RCC 7860 (cell line): ENCODE measurements at regions not wholly inside any gene's neighbourhood (a gene's known extent, or its start where the extent isn't known, plus 50 kb on each side); places are given as distances from the start of the nearest gene placed in this dataset.
"Not testable (repeated sequence)": the region's sequence is repeated elsewhere in the genome, so short reads cannot be mapped to it uniquely, and the experiment has no call there.

Source experiments
- DNase-seq: peaks from one replicate; pipeline ENCODE4 v3.0.0-alpha.2; 2015; ENCODE audit warnings: low spot score
- FAIRE-seq: peaks from 2 replicates; lab custom pipeline; 2012; peaks lifted over from hg19 to GRCh38; lab: Jason Lieb, UNC

DNA sequence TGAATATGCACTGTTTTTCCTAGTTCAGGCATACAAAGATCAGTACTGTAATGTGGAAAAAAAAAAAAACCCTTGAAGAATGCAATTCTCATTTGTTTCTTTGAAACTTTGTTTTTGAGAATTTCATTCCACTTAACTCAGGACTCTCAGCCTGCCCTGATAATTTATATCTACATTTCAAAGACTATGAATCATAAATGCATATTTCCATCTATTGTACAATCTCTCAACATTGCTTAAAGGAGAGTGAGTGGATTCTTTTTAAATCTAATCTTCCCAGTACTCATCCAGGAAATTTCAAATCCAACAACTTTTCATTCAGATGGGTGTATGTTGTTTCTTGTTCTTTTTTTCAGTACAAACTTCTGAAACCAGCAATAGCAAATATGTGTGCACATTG lies 322.2 kb upstream of the DDI1 start:
- no peak for DNase-seq
- FAIRE-seq = no peak

DNA sequence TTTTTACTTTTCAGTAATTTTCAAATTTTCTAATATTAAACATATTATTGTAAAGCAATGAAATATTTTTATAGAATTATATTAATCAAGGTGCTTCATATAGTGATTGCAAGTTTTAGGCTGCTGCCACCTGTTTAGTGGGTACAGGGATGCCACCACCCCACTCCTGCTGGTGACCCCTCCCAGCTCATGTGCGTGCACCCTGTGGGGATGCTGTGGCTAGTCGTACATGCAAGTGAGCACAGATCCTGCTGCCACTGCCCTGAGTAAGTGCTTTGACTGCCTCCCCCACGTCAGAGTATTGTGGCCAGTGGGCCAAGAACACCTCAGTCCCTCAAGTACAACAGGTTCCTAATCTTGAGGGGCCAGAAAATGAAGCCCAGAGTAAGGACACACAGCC lies 320.1 kb upstream of the DDI1 start:
- FAIRE-seq = no peak
- no peak for DNase-seq

DNA sequence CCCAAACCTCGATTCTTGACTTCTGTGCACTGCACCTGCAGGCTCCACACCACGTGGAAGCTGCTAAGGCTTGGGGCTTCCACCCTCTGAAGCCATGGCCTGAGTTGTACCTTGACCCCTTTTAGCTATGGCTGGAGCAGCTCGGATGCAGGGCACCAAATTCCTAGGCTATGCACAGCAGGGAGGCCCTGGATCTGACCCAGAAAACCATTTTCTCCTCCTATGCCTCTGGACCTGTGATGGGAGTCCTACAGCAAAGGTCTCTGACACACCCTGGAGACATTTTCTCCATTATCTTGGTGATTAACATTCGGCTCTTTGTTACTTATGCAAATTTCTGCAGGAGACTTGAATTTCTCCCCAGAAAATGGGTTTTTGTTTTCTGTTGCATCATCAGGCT lies 309.2 kb upstream of the DDI1 start:
- FAIRE-seq (no peak), DNase-seq (no peak)

DNA sequence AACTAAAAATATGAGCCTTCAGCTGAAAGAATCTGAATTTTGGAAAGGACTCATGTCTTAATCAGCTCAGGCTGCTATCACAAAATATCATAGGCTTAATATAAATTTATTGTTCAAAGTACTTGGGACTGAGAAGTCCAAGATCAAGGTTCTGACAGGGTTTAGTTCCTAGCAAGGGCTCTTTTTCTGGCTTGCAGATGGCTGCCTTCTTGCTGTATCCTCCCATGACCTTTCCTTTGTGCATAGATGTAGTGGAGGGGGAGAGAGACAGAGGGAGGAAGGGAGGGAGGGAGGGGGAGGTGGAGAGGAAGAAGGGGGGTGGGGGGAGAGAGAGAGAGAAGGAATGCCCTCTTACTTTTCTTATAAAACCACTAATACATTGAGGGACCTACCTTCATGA lies 306.8 kb upstream of the DDI1 start:
- DNase-seq (no peak), FAIRE-seq (no peak)

DNA sequence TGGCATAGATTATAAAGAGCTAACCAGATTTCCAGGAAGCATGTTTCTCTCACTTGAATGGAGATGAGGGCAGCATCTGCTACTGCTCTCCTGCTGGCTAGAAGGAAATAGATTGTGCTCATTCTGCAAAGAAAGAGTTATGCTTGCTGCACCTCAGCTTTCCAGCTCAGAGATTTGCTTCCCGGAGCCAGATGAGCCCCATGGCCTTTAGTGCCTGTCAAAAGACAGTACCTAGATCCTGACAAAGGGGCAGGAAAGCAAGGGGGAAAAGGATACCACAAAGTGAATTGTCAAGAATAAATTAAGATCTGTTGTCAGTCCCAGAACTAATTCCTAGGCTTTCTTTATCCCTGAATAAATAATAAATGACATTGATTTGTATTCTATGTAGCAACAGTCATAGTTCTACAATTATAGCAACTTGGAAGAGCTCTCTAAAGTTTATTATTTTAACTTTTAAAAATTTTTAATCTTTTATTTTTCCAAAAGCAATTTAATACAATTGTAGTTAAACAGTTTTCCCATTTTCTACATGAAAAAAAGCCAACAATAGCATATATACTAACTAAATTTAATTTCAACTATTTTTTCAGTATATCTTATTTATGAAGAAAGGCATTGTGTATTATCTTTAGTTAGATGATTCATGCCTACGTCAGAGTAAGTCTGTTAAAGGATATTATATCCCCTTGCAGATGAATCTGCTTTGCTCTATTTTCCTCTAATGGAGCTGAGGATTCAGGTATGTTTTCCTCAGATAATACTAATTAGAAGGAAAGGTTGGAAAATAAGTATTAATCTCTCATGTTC lies 306.1 kb upstream of the DDI1 start:
- DNase-seq = no peak

DNA sequence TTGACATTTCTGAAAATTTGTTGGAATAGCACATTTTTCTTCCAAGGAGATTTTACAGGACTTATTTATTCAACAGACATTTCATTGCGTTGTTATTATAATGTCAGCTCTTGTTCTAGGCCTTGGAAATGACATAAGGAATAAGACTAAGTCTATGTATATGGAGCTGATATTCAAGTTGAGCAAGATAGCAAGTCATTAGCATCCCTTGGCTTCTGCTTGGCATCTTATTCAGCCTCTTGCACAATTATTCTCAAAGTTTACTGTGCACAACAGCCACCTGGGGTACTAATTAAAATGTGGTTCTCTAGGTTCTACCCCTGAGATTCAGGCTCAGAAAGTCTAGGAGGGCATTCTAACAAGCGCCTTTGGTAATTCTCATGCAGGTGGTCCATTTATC lies 304.8 kb upstream of the DDI1 start:
- FAIRE-seq = no peak
- DNase-seq = no peak

More for the DNA sequence above, 306.1 kb upstream of the DDI1 start:
- no peak for FAIRE-seq

DNA sequence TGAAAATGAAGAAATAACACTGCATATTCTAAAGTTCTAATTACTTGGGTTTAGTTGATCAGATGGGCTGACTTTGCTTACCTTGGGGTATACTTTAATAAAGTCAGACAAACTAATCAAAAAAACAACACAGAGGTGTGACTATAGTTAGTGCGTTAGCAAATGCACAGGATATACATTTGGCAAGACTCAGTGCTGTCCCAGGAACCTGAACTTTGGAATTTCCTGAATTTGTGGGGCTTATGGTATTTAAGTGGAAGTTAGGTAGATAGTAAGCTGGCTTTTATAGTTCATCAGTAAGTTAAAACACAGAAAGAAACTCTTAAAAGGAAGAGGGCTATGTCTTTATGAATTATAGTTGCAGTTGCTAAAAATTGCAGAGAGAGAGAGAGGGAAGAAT lies 302.6 kb upstream of the DDI1 start:
- no peak for FAIRE-seq
- no peak for DNase-seq

DNA sequence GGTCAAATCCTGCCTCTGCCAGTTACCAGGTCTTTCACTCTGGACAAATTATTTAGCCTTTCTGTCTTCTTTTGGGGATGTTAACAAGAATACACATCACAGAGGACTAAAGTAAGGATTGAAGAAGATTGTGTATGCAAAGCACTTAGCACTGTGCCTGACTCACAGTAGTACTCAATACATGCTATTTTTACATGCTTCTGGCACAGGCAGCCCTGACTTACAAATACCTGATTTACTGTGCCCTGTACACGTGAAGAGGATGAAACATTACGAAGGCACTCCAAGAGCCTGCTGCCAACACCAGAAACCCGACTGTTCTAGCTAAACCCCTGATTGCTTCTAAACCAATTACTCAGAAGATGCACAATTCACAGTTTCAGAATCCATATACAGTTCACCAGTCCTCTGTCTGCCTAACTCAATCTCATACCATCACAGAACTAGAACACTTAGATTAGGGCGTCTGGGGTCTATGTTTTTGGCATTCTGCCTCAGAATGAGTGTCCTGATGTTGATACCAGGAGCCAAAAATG lies 300.9 kb upstream of the DDI1 start:
- FAIRE-seq = no peak
- DNase-seq = no peak

DNA sequence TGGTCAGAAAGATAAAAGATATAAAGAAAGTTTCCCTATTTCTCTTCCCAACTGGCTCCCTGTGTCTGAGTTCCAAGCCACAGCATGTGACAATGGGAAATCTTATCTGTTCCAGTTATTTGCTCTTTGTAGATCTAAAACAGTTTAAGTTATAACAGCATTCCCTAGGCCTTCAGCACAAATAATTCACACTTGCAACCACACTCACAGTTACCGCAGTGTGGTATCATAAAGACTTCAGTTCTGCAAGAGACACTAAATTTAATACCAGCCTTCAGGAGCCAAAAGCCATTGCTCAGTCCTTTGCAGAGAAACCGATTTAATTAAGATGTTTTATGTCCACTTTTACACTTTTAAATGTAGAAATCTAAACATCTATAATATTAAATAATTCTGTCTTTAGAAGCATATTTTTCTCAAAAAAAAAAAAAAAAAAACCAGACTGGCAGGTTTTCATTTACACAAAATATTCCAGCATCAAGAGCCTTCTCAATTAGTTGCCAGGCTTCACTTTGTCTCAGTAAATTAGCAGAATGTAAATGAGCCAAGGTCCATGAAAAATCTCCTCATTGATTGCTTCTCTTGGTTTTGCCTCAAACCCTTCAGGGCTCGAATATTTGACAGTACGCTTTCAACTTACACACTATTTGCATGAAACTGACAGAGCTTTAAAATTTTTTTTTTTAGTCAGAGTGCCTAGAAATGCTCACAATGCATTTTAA lies 300.0 kb upstream of the DDI1 start:
- FAIRE-seq (no peak), DNase-seq (no peak)

DNA sequence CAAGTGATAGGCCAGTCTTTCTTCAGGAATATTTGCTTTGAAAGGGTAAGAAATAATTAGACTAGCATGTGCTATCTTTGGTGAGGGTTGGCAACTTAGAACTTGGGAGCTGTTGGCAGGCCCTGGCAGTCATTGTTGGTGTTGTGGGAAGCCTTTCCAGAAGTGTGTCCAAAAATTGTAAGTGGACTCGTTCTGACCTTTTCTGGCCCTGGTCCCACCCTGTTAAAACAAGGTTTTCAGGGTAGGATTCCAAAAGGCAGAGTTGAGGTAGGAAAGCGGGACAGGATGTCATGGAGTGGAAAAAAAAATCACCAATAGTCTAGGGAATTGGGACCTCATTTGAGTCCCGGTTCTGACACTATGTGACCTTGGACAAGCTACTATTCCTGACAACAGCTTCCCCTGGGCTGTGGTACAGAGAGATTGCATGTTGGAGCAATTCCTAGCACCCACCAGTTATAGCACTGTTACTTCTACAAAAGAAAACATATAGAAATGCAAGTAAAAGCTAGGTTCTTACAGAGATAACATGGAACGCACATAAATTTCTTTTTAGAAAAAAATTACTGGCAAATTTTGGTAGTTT lies 299.3 kb upstream of the DDI1 start:
- DNase-seq (no peak), FAIRE-seq (no peak)

DNA sequence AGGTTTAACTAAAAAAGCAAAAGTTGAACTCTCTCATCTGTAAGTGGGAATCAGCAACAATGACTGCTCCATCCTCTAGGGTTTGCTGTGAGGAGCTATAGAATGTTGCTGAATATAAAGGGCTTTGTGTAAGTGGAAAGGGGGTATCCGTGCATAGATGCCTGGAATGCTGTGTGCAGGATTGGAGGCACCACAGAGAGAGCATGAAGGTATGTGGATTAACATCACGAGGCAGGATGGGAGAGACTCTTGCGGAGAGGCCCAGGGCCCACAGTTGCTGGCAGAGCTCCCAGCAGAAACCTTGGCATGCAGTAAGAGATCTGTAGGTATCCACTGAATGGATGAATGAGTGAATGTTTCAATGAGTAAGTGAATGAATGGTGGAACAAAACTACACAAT lies 298.7 kb upstream of the DDI1 start:
- DNase-seq (no peak), FAIRE-seq (no peak)

DNA sequence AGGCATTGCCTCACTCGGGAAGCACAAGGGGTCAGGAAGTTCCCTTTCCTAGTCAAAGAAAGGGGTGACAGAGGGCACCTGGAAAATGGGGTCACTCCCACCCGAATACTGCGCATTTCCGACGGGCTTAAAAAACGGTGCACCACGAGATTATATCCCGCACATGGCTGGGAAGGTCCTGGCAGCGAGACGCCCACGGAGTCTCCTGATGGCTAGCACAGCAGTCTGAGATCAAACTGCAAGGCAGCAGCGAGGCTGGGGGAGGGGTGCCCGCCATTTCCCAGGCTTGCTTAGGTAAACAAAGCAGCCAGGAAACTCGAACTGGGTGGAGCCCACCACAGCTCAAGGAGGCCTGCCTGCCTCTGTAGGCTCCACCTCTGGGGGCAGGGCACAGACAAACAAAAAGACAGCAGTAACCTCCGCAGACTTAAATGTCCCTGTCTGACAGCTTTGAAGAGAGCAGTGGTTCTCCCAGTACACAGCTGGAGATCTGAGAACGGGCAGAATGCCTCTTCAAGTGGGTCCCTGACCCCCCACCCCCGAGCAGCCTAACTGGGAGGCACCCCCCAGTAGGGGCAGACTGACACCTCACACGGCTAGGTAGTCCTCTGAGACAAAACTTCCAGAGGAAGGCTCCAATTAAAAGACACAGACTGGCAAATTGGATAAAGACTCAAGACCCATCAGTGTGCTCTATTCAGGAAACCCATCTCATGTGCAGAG lies 297.2 kb upstream of the DDI1 start:
- not testable (repeated sequence) for FAIRE-seq, DNase-seq

DNA sequence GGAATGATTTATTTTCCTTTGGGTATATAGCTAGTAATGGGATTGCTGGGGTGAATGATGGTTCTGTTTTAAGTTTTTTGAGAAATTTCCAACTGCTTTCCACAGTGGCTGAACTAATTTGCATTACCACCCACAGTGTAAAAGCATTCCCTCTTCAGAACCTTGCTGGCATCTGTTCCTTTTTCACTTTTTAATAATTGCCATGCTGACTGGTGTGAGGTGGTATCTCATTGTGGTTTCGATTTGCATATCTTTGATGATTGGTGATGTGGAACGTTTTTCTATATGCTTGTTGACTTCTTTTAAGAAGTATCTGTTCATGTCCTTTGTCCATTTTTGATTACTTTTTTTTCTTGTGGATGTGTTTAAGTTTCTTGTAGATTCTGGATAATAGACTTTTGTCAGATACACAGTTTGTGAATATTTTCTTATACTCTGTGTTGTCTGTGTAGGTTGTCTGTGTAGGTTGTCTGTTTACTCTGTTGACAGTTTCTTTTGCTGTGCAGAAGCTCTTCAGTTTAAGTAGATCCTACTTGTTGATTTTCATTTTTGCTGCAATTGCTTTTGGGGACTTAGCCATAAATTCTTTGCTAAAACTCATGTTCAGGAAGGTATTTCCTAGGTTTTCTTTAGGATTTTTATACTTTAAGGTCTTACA lies 291.8 kb upstream of the DDI1 start:
- FAIRE-seq (no peak), DNase-seq (no peak)

DNA sequence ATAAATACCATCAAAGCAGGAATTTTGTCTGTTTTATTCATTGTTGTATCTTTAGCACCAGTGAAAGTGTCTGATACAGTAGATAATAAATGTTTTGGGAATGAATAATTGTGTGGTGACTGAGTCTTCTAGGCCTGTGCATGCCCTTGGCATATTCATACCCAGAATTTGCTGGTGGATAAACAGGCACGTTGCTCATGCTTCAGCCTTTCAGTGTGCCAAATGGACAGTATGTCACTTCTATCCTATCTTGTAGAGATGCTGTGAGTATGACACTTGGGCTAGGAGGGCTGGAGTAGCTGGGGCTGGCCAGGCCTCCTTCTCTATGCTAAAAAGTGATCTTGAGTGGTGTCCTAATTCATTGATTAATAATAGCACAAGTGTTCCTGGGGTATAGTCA lies 287.3 kb upstream of the DDI1 start:
- DNase-seq (no peak), FAIRE-seq (no peak)

DNA sequence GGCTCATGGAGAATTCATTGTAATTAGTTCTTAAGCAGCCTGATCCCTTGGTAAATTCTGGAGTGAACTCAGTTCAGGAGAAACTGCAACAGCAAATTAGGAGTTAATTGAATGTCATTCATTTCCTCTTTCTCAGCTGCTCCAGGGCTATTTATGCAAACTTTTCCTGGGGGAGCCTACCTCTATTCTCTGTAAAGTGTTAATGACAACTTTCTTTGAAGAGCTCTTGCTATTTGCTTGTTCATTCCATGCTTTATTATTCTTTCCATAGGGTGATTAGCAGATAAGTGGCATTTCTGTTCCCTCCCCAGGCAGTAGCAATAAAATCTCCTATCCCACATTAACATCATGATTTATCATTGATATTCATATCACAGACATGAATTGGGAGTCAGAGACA lies 267.6 kb upstream of the DDI1 start:
- no peak for DNase-seq
- FAIRE-seq = no peak

DNA sequence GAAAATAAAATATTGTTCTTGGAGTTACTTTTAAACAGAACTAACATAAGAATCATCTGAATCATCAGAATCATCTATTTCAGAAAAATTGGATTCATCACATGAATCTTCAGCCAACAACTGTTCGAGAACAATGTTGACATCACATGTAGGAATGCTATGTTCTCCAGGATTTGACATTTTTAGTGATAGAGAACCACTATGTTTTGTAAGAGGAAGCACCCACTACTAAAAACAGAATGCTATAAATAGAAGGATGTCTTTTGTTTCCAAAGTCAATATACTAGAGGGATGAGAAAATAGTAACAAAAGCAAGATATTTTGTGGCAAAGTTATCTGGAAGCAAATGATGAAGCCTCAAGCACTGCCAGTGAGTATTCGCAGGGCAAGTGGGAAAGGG lies 263.4 kb upstream of the DDI1 start:
- DNase-seq (no peak), FAIRE-seq (no peak)

DNA sequence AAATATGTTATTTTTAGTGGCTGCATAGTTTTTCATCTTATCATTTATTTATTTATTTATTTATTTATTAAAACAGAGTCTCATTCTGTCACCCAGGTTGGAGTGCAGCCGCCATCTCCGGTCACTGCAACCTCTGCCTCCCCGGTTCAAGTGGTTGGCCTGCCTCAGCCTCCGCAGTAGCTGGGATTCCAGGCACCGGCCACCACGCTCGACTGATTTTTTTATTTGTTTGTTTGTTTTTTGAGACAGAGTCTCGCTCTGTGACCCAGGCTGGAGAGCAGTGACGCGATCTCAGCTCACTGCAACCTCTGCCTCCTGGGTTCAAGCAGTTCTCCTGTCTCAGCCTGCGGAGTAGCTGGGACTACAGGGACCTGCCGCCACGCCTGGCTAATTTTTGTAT lies 262.9 kb upstream of the DDI1 start:
- no peak for FAIRE-seq
- DNase-seq = no peak

DNA sequence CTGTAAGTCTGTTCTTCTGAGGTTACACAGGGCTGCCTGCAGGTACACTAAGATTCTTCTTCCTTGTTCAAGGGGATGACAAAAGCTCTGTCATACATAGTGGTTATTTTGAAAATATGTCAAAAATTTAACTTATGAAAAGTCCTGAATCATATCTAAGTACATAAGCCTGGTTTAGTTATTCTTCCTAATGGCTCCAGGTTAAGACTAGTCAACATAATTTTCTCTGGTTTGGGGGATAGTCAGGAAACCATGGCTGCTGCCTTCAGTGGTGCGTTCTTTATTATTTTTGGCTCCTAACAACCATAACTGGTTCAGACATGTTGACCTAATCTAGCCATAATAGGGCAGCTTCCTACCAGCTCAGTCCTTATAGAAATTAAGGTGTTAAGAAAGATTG lies 257.4 kb upstream of the DDI1 start:
- DNase-seq (no peak), FAIRE-seq (no peak)

DNA sequence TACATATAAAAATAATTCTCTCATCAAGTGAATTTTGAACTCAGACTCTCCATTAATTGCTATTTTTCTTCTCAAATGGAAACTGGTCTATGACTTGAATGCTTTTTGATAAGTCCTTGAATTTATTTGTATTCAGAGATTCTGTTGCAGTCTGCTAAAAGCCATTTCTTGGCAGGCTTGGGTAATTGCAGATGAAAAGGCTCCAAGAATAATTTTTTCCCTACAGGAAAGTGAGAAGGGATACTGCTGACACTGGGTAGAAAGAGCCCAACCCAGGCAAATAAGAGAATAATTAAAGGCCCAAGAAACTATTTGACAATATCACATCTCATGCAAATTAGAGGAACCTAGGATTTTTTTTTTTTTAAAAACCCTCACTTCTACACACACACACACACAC lies 246.5 kb upstream of the DDI1 start:
- no peak for DNase-seq
- FAIRE-seq = no peak

DNA sequence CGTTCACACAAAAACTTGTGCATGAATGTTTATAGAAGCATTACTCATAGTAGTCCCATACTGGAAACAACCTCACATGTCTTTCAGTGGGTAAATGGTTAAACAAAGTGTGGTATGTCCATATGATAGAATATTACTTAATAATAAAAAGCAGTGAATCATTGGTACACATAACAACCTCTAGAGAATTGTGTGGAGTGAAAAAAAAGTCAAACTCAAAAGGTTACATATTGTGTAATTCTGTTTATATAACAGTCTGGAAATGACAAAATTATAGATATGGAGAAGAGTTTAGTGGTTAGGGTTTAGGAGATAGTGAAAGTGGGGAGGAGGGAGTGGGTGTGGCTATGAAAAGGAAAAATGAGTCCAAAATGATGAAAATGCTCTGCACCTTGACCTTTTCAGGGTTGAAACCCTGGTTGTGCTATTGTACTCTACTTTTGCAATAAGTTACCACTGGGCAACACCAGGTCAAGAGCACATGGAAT lies 243.4 kb upstream of the DDI1 start:
- peak; percentile 74 for DNase-seq
- FAIRE-seq = peak; percentile 91

DNA sequence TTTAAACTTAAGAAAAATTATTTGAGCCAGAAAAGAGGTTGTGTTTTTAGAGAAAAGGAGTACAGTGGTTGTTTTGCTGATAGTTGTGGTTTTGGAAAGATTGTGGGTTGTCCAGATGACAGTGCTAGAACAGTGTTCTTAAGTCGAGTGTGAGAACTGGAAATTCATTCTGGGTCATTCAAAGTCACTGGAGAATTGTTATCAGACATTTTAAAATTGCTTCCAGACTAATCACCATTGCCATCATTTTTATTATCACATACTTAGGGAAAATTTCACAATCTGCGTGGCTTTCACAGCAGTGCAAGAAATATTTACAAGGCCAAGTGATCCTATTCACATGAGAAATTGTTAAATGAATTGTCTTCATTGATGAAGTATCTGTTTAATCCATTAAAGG lies 242.2 kb upstream of the DDI1 start:
- FAIRE-seq = no peak

More for the DNA sequence above, 242.2 kb upstream of the DDI1 start:
- DNase-seq = no peak
